HUES48 (cell line): ENCODE measurements at regions not wholly inside any gene's neighbourhood (a gene's known extent, or its start where the extent isn't known, plus 50 kb on each side); places are given as distances from the start of the nearest gene placed in this dataset.

ENCODE experiments used
- H3K27ac ChIP-seq: one replicate; pipeline ENCODE4 v1.7.0; 2013; ENCODE audit warnings: low read depth, low read length, inconsistent platforms
- H3K27me3 ChIP-seq: 2 replicates; pipeline ENCODE4 v1.6.1; 2013; ENCODE audit warnings: mild to moderate bottlenecking, low read length; ENCODE audit not compliant: control insufficient read depth, insufficient read depth
- H3K36me3 ChIP-seq: 2 replicates; pipeline ENCODE4 v1.6.1; 2013; ENCODE audit warnings: low read length; ENCODE audit not compliant: control insufficient read depth, insufficient read depth
- H3K4me1 ChIP-seq: 2 replicates; pipeline ENCODE4 v1.6.1; 2013; ENCODE audit warnings: mild to moderate bottlenecking, low read length; ENCODE audit not compliant: control insufficient read depth, insufficient read depth
- H3K4me3 ChIP-seq: 2 replicates; pipeline ENCODE4 v1.5.1; 2013; ENCODE audit warnings: mild to moderate bottlenecking, low read depth, low read length
- H3K9ac ChIP-seq: 2 replicates; pipeline ENCODE4 v1.6.1; 2013; ENCODE audit warnings: mild to moderate bottlenecking, low read depth, low read length, moderate library complexity
- H3K9me3 ChIP-seq: 2 replicates; pipeline ENCODE4 v1.6.1; 2013; ENCODE audit warnings: low read length; ENCODE audit not compliant: control insufficient read depth, insufficient read depth

DNA sequence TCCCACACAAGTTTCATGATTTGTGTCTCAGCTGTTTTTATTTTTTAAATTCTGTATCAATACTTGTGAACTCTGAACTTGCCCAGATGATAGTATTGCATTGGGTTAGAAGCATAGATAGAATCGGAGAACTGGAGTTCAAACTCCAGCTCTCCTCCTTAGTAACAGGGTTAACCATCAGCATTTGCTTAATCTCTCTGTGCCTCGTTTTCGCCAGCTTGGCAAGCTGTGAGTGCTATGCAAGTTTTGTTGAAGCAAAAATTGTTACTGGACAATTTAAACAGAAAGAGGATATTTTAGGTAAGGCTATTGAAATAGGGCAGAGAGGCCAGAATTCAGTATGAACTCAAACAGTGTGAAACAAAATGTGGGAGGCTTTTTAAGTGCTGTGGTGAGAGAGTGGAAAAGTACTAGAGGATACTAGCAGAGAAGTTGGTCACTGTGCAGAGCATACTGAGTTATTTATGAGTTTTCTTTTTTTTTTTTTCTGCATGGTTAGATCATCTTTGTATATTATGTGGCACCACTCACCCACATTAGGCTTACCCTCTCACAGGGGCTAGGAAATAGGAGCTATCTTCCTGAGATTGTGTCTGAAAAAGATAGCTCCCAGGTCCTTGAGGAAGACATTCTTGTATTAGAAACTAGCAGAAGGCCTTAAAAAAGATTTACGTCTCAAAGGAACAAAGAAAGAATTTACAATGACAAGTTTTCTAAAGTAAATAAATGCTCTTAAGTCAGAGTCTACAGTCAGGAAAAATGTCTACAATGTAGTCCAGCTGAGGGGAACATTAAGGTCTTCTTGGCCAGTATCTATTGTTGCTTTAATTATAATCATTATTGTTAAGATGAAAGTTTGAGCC lies 1126.6 kb downstream of the FAT4 start:
- peaks cover 18% of the 10 kb centered on the region; the same call in 1 of the 2 replicates for H3K4me1 ChIP-seq
- H3K36me3 ChIP-seq: no peaks in the 10 kb centered on the region
- H3K4me3 ChIP-seq: no peak overlapping the region
- no peak overlapping the region for H3K9ac ChIP-seq
- H3K27me3 ChIP-seq: no peaks in the 10 kb centered on the region
- no peak overlapping the region for H3K27ac ChIP-seq
- H3K9me3 ChIP-seq: no peaks in the 10 kb centered on the region

- Histone ChIP-seq H3K9me3 (no peaks in the 10 kb centered on the region), H3K4me3 (no peak overlapping the region), H3K27ac (no peak overlapping the region), H3K27me3 (no peaks in the 10 kb centered on the region), H3K36me3 (no peaks in the 10 kb centered on the region), H3K4me1 (peaks cover 19% of the 10 kb centered on the region), H3K9ac (no peak overlapping the region)
These were observed 1130.8 kb downstream of the FAT4 start for GRCh38 chr4:126445596-126445995.

GRCh38 chr4:126446917-126447316 lies 1132.2 kb downstream of the FAT4 start:
- Histone ChIP-seq H3K27me3 (no peaks in the 10 kb centered on the region), H3K9me3 (no peaks in the 10 kb centered on the region), H3K9ac (no peak overlapping the region), H3K4me3 (no peak overlapping the region), H3K27ac (no peak overlapping the region), H3K4me1 (peaks cover 14% of the 10 kb centered on the region), H3K36me3 (no peaks in the 10 kb centered on the region)

GRCh38 chr4:126448086-126448845 lies 1133.5 kb downstream of the FAT4 start:
- Histone ChIP-seq H3K9me3 (no peaks in the 10 kb centered on the region), H3K4me3 (no peak overlapping the region), H3K4me1 (peaks cover 14% of the 10 kb centered on the region), H3K36me3 (no peaks in the 10 kb centered on the region), H3K27me3 (no peaks in the 10 kb centered on the region), H3K9ac (no peak overlapping the region), H3K27ac (no peak overlapping the region)

DNA sequence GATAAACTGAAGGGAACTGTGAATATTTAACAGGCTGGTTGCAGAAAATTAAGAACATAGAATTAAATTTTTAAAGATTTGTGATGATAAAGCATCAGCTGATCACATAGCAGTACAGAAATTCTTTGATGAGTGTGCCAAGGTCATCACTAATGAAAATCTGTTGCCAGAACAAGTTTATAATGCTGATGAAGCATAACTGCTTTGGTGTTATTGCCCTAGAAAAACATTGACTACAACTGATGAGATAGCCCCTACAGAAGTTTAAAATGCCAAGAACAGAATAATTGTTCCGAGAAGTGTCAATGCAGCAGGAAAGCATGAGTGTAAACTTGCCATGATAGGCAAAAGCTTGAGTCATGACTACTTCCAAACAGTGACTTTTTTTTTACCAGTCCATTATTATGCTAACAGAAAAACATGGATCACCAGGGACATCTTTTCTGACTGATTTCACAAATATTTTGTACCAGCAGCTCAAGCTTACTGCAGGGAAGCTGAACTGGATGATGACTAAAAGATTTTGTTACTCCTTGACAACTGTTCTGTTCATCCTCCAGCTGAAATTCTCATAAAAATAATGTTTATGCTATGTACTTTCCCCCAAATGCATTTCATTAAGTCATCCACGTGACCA lies 1136.6 kb downstream of the FAT4 start:
- Histone ChIP-seq H3K9ac (no peak overlapping the region), H3K27ac (no peak overlapping the region), H3K4me1 (peaks cover 14% of the 10 kb centered on the region), H3K27me3 (no peaks in the 10 kb centered on the region), H3K9me3 (no peaks in the 10 kb centered on the region), H3K4me3 (no peak overlapping the region), H3K36me3 (no peaks in the 10 kb centered on the region)

- H3K9me3 ChIP-seq: no peaks in the 10 kb centered on the region
- no peaks in the 10 kb centered on the region for H3K27me3 ChIP-seq
- H3K9ac ChIP-seq: no peak overlapping the region
- H3K4me1 ChIP-seq: no peaks in the 10 kb centered on the region
- H3K36me3 ChIP-seq: no peaks in the 10 kb centered on the region
- no peak overlapping the region for H3K27ac ChIP-seq
- H3K4me3 ChIP-seq: no peak overlapping the region
These were observed 1141.1 kb downstream of the FAT4 start for GRCh38 chr4:126455865-126456264.

GRCh38 chr4:126458993-126459392 lies 1144.2 kb downstream of the FAT4 start:
- no peak overlapping the region for H3K27ac ChIP-seq
- no peak overlapping the region for H3K9ac ChIP-seq

DNA sequence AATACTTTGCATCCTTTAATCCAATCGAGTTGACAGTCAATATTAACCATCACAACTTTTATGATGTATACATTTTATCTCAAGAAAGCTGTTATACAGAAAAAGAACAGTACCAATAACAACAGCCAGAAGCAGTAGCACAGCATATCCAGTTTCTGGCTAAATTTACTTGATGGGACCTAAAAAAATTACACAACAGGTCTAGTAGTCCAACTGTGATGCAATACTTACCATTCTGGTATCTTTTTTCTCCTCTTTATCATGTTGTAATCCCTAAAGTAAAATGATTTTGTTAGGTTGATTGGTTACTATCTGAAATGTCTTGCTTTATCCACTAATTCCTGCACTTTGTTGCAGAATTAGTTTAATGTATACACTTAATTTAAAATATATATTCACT lies 1150.6 kb downstream of the FAT4 start:
- H3K4me1 ChIP-seq: no peaks in the 10 kb centered on the region
- H3K36me3 ChIP-seq: no peaks in the 10 kb centered on the region
- H3K27me3 ChIP-seq: no peaks in the 10 kb centered on the region
- no peak overlapping the region for H3K9ac ChIP-seq
- no peaks in the 10 kb centered on the region for H3K9me3 ChIP-seq
- no peak overlapping the region for H3K4me3 ChIP-seq
- no peak overlapping the region for H3K27ac ChIP-seq

More at GRCh38 chr4:126458993-126459392, 1144.2 kb downstream of the FAT4 start:
- Histone ChIP-seq H3K27me3 (no peaks in the 10 kb centered on the region), H3K9me3 (no peaks in the 10 kb centered on the region), H3K4me1 (no peaks in the 10 kb centered on the region), H3K4me3 (no peak overlapping the region), H3K36me3 (no peaks in the 10 kb centered on the region)

DNA sequence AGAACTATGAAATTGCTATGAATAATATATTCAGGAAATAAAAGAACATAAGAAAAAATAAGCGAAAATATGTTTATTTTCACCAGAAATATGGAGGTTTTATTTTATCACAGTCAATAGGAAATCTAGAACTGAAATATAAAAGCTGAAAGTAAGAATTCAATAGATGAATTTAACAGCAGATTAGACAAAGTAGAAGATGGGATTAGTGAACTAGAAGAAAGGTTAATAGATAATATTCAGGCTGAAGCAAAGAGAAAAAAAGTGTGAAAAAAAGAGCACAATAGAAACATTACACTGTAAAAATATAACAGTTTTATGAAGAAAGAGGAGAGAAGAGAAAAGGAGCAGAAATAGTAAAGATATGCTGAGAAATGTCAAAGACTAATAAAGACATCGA lies 1152.1 kb downstream of the FAT4 start:
- no peaks in the 10 kb centered on the region for H3K36me3 ChIP-seq
- no peaks in the 10 kb centered on the region for H3K9me3 ChIP-seq
- H3K9ac ChIP-seq: no peak overlapping the region
- H3K27ac ChIP-seq: no peak overlapping the region
- no peaks in the 10 kb centered on the region for H3K4me1 ChIP-seq
- no peaks in the 10 kb centered on the region for H3K27me3 ChIP-seq
- H3K4me3 ChIP-seq: no peak overlapping the region

DNA sequence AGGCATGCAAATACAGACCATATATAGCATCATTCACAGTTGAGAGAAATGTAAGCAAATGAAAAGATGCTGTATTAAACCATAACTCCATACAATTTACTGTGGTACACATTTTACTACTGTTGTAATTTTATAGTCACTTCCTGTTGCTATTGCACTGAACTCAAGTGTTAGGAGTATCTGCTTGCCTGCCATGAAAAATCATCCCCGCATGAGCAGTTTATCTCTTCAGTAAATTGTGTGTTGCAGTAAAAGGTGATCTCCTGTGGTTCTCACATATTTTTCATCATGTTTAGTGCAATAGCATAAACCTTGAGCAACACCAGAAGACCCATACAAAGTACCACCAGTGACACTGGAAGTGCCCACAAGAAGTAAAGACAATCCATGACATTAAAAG lies 1153.4 kb downstream of the FAT4 start:
- H3K36me3 ChIP-seq: no peaks in the 10 kb centered on the region
- no peak overlapping the region for H3K9ac ChIP-seq
- no peak overlapping the region for H3K27ac ChIP-seq
- H3K4me1 ChIP-seq: no peaks in the 10 kb centered on the region
- no peak overlapping the region for H3K4me3 ChIP-seq
- no peaks in the 10 kb centered on the region for H3K9me3 ChIP-seq
- no peaks in the 10 kb centered on the region for H3K27me3 ChIP-seq

- Histone ChIP-seq H3K4me1 (no peaks in the 10 kb centered on the region), H3K4me3 (no peak overlapping the region), H3K9me3 (no peaks in the 10 kb centered on the region), H3K9ac (no peak overlapping the region), H3K27me3 (no peaks in the 10 kb centered on the region), H3K27ac (no peak overlapping the region), H3K36me3 (no peaks in the 10 kb centered on the region)
These were observed 1156.1 kb downstream of the FAT4 start for GRCh38 chr4:126470862-126471261.
